ENCODE measurements at regions not wholly inside any gene's neighbourhood (a gene's known extent, or its start where the extent isn't known, plus 50 kb on each side); places are given as distances from the start of the nearest gene placed in this dataset.

- Mint-ChIP-seq H3K27me3 (ENCODE audit: low read depth) (peaks cover 4% of the 10 kb centered on the region), H3K27ac (ENCODE audit: unreplicated experiment) (no peak overlapping the region), H3K9me3 (no peaks in the 10 kb centered on the region), H3K4me3 (no peak overlapping the region), H3K36me3 (ENCODE audit: low read depth) (no peaks in the 10 kb centered on the region), H3K4me1 (peaks cover 3% of the 10 kb centered on the region)
- no peak for DNase-seq (ENCODE audit: low read depth, low spot score)
- no peak for TF ChIP-seq CTCF (conservative IDR thresholded peaks at IDR 0.05)
Measured at GRCh38 chr9:107648153-107648715, 158.7 kb upstream of the KLF4 start.

- Mint-ChIP-seq H3K27me3 (ENCODE audit: low read depth) (no peaks in the 10 kb centered on the region), H3K27ac (ENCODE audit: unreplicated experiment) (no peak overlapping the region), H3K9me3 (no peaks in the 10 kb centered on the region), H3K36me3 (ENCODE audit: low read depth) (no peaks in the 10 kb centered on the region), H3K4me3 (no peak overlapping the region), H3K4me1 (peaks cover 3% of the 10 kb centered on the region)
- TF ChIP-seq CTCF (conservative IDR thresholded peaks at IDR 0.05): no peak
- no peak for DNase-seq (ENCODE audit: low read depth, low spot score)
Measured at GRCh38 chr9:107647611-107648010, 158.0 kb upstream of the KLF4 start.

- H3K9me3 Mint-ChIP-seq: no peaks in the 10 kb centered on the region
- H3K27ac Mint-ChIP-seq (ENCODE audit: unreplicated experiment): no peak overlapping the region
- peaks cover 3% of the 10 kb centered on the region for H3K4me1 Mint-ChIP-seq
- DNase-seq (ENCODE audit: low read depth, low spot score): no peak
- H3K4me3 Mint-ChIP-seq: no peak overlapping the region
- H3K36me3 Mint-ChIP-seq (ENCODE audit: low read depth): no peaks in the 10 kb centered on the region
- no peaks in the 10 kb centered on the region for H3K27me3 Mint-ChIP-seq (ENCODE audit: low read depth)
- no peak for TF ChIP-seq CTCF (conservative IDR thresholded peaks at IDR 0.05)
Measured at GRCh38 chr9:107647141-107647540, 157.6 kb upstream of the KLF4 start.

- H3K9me3 Mint-ChIP-seq: no peaks in the 10 kb centered on the region
- no peaks in the 10 kb centered on the region for H3K27me3 Mint-ChIP-seq (ENCODE audit: low read depth)
- H3K4me1 Mint-ChIP-seq: peaks cover 3% of the 10 kb centered on the region
- no peak overlapping the region for H3K4me3 Mint-ChIP-seq
- TF ChIP-seq CTCF (conservative IDR thresholded peaks at IDR 0.05): no peak
- H3K27ac Mint-ChIP-seq (ENCODE audit: unreplicated experiment): no peak overlapping the region
- H3K36me3 Mint-ChIP-seq (ENCODE audit: low read depth): no peaks in the 10 kb centered on the region
- no peak for DNase-seq (ENCODE audit: low read depth, low spot score)
Measured at GRCh38 chr9:107645464-107645833, 155.9 kb upstream of the KLF4 start.

GRCh38 chr9:107644733-107645463, 155.3 kb upstream of the KLF4 start:
- TF ChIP-seq CTCF (conservative IDR thresholded peaks at IDR 0.05): no peak
- H3K27ac Mint-ChIP-seq (ENCODE audit: unreplicated experiment): no peak overlapping the region
- H3K4me3 Mint-ChIP-seq: no peak overlapping the region
- H3K36me3 Mint-ChIP-seq (ENCODE audit: low read depth): no peaks in the 10 kb centered on the region
- peaks cover 2% of the 10 kb centered on the region for H3K27me3 Mint-ChIP-seq (ENCODE audit: low read depth)
- H3K4me1 Mint-ChIP-seq: peaks cover 6% of the 10 kb centered on the region
- DNase-seq (ENCODE audit: low read depth, low spot score): no peak
- H3K9me3 Mint-ChIP-seq: no peaks in the 10 kb centered on the region

Data from neural crest cell (in vitro differentiated cells).